ENCODE measurements at regions not wholly inside any gene's neighbourhood (a gene's known extent, or its start where the extent isn't known, plus 50 kb on each side); places are given as distances from the start of the nearest gene placed in this dataset.

GRCh38 chr5:14976486-14976885 lies 104.9 kb upstream of the ANKH start:
- TF ChIP-seq GATA3 (IDR thresholded peaks at IDR 0.05; ENCODE audit: low read depth, low read length) = no peak
- no peak for TF ChIP-seq GATA2 (IDR thresholded peaks at IDR 0.05; ENCODE audit: low read depth, low read length)
